C1 segment of cervical spinal cord (tissue), 14 donors: ENCODE measurements at regions not wholly inside any gene's neighbourhood (a gene's known extent, or its start where the extent isn't known, plus 50 kb on each side); places are given as distances from the start of the nearest gene placed in this dataset.
"Not testable (repeated sequence)": the region's sequence is repeated elsewhere in the genome, so short reads cannot be mapped to it uniquely, and the experiment has no call there.

Experiments
- DNase-seq, 14 donors: peaks; one replicate each; lab custom pipeline; 2025; lab: John Stamatoyannopoulos, UW

DNA sequence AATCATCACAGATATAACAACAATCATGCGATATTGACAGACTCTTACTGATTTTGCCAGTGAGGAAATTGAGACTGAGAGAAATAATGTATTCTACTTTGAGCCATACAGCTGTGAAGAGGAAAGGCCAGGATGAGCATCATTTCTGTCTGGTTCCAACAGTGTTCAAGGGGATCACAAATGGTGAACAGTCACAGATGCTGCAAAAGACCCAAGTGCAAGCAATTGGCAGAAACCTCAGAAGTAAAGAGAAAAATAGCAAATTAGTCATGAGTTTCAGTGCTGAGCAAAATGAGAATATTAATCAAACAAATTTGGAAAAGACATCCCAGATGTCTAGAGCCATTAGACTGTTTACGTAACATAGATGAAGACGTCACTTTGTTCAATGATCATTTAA is 114.1 kb downstream of the RAB38 start:
- no peak for DNase-seq

GRCh38 chr11:88059326-88059725 is 115.9 kb downstream of the RAB38 start:
- no peak for DNase-seq

DNA sequence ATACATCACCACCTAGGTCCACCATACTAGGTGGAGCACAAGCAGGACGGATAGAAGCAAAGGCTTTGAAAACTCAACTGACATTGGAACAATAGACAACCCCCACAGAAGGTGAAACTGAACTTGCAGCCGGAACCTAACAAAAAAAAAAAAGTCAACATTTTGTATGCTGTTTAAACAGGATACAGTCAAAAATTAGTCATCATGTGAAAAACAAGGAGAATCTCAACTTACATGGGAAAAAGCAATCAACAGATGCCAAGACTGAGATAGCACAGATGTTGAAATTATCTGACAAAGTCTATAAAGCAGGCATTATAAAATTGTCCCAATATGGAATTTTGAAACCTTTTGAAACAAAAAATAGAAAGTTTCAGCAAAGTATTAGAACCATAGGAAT is 123.8 kb downstream of the RAB38 start:
- DNase-seq: no peak

DNA sequence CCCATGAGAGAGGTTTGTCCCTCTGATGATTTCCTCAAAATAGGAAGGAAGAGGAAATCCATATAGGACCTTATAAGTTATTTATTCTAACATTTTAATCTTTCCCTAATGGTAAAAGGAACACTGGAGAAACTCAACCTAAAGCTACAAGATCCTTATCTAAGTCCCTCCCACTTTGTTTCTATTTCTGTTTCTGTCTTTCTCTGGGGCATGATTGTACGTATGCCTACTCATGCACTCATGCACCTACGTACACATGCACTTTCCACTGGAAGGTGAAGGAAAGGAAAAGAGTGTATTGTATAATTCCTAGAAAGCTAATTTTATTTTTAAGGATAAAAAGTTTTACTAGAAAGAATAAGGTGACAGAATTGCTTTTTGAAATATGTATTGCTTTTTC is 125.0 kb downstream of the RAB38 start:
- DNase-seq: no peak

DNA sequence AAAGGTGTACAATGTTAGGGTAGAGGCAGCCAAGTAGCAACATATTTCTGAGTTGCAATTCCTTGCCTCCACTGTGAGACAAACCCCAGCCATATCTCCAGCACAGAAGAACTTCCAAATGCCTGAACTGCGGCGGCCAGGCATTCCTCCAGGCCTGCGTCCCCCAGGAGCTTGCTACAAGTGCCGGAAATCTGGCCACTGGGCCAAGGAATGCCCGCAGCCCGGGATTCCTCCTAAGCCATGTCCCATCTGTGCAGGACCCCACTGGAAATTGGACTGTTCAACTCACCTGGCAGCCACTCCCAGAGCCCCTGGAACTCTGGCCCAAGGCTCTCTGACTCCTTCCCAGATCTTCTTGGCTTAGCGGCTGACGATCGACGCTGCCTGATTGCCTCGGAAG is 130.0 kb downstream of the RAB38 start:
- DNase-seq: not testable (repeated sequence)

GRCh38 chr11:88044658-88045057 is 130.6 kb downstream of the RAB38 start:
- not testable (repeated sequence) for DNase-seq

DNA sequence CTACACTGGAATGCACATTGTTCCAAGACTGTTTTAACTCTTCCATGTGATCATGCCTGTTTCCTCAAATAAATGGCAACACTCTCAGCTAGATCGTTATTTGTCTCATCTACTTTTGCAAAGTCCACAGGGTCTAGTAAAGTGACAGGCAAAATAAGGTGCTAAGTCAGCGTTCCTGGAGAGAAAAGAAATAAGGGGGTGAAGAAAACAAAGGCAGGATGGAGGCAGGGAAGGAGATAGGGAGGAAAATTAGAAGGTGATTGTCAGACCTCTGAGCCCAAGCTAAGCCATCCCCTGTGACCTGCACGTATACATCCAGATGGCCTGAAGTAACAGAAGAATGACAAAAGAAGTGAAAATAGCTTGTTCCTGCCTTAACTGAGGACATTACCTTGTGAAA is 132.1 kb downstream of the RAB38 start:
- no peak for DNase-seq

DNA sequence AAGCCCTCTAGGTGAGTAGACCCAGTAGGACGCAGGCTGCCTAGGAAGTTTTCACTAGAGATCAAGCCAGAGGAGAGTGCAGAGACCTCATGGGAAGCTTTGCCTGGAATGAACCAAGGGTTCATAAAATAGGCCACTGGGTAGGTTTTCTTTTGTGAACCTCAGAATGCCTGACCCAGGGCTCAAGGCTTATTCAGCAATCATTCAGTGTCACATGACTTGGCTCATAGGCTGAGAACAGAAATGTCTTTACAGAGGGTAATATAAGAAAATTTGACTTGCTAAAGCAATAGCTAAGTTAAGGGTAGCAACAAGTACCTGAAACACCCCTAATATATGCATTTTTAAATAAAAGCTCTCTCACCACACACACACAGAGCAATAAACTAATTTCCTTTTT is 132.6 kb downstream of the RAB38 start:
- no peak for DNase-seq

DNA sequence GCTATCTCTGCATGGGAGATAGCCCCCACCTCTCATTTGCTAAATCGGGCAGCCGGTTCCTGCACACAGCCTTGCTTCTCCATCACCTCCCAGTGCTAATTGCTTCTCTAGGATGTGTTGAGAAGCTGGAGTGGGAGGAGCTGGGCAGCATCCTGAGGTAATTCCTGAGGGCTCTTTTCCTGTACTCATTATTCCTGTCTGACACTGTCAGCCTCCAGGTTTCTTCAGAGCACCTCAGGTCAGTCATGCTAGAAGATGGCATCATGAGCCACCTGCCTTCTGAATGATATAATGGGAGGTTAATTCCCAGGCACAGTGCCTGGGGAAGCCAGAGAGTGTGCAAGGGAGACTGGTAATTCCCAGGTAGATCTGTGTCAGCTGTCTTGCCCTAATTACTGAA is 133.0 kb downstream of the RAB38 start:
- DNase-seq: no peak

GRCh38 chr11:88041679-88042078 is 133.6 kb downstream of the RAB38 start:
- no peak for DNase-seq

GRCh38 chr11:88040148-88040496 is 135.1 kb downstream of the RAB38 start:
- no peak for DNase-seq

GRCh38 chr11:88039476-88040147 is 135.6 kb downstream of the RAB38 start:
- DNase-seq: no peak

- DNase-seq: no peak
These were observed 137.2 kb downstream of the RAB38 start for GRCh38 chr11:88038063-88038462.

DNA sequence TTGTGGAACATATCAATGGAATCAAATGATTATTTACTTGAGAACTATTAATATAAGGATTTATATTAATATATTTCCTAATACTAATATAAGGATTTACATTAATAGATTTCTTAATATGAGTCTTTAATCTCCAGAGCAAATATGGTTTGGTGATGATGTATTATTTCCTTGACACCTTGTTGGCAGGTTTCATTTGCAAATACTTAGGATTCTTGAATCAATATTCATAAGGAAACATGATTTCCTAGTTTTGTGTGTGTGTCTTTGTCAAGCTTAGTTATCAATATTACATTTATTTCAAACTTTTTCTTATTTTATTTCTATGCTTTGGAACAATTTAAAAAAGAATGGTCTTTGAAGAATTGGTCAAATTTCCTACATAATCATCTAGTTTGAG is 138.5 kb downstream of the RAB38 start:
- no peak for DNase-seq

DNA sequence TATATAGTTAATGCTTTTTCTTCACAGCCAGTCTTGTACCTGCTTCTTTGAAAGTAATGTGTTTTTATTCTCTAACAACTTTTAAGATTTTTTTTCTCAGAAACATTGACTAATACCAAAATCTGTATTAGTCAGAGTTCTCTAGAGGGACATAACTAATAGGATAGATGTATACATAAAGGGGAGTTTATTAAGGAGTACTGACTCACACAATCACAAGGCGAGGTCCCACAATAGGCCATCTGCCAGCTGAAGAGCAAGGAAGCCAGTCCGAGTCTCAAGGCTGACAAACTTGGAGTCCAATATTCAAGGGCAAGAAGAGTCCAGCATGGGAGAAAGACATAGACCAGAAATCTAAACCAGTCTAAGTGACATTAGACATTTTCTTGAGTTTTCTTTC is 140.0 kb downstream of the RAB38 start:
- DNase-seq: no peak

DNA sequence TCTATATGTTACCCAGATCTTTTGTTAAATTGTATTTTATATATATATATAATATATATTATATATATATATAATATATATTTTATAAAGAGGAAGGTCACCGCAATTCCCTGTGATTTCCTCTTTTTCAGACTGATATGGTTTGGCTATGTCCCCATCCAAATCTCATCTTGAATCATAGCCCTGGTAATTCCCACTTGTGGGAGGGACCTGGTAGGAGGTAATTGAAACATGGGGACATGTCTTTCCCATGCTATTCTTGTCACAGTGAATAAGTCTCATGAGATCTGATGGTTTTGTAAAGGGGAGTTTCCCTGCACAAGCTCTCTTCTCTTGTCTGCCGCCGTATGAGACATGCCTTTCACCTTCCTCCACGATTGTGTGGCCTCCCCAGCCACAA is 157.6 kb downstream of the RAB38 start:
- DNase-seq: no peak

DNA sequence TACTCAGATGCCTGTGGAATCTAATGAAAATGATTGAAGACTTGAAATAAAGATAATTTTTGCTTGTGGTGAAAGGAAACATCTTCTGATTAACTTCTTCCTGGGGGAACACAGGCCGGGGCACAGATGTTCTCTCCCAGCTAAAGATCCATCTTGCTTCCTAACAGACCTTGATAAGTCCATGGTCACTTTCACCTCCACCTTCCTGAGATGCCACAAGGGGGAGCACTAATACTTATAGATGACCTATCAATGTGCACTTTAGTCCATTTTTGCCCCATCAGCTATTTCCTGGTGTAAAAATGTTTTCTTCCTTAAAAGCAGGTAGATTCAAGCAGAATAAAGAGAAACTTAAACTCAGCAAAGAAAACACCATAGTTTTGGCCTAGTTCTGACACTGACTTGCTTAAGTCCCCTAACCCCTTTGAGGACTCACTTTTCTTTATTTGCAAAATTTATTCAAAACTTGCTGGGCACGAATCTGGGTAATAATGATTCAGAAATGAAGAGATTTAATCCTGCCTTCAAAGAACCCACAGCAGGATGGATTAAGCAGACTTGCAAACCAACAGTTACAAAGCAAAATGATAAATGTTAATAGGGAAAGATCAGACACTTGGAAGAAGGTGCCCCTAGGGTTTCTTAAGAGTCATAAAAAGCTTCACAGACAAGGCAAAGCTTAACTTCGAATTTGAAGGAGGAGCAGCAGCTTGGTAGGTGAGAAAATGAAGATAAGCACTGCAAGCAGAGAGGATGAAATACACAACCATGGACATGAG is 158.7 kb downstream of the RAB38 start:
- peak in 6 of 14 donors; percentile 1 to 3 (median 2) for DNase-seq

GRCh38 chr11:88015170-88015569 is 160.1 kb downstream of the RAB38 start:
- no peak for DNase-seq

DNA sequence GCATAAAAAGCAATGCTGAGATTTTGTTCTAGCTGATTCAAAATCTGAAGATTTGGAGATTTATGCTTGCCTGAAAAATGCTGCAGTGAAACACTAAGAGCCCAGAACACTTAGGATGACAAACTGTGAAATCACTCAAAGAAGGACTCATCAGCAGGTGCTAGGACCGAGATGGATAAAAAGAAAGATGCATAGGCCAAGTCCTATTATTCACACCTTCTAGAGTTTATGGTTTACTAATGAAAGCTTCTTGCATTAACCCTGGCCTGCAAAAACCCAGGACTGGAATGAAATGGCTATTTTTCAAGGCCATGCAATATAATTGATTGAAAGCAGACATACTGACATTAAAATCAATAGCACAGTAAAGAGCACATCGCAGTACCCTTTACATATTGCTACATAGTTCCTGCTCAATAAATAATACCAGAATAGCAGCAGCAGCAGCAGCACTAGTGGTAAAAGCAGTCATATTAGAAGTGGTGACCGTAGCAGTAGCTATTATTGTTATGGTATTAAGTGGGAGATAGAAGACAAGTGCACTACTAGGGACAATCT is 161.7 kb downstream of the RAB38 start:
- DNase-seq: no peak

DNA sequence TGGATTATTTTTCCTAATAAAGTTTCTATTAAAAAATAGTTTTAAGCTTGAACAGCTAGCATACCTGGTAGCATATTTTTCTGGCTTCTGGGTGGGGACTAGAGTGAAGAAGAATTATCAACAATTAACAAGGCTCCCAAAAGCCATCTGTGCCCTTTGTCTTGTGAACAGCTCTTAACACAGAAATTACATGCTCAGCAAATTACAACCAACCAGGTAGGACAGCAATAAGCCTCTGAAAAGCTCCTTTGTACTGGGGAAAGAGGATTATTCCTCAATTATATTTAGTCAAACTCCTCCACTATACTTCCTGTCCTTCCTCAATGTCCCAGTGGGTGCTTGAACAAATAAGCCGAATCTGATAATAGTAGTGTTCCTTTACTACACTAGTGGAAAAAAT is 162.8 kb downstream of the RAB38 start:
- DNase-seq: no peak

DNA sequence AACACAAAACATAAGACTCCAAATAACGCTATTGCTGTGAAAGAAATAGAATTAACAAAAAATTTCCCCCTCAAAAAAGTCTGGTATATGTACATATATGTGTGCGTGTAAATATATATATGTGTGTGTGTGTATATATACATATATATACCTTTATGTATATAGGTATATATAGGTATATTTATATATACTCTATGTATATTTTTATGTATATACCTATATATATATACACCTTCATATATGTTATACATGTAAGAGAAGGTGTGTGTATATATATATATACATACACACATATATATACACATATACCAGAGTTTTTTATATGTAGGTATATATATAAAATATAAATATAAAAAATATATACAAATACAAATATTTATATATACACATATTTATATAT is 199.2 kb downstream of the RAB38 start:
- no peak for DNase-seq

GRCh38 chr11:87974797-87975196 is 200.4 kb downstream of the RAB38 start:
- DNase-seq: no peak

DNA sequence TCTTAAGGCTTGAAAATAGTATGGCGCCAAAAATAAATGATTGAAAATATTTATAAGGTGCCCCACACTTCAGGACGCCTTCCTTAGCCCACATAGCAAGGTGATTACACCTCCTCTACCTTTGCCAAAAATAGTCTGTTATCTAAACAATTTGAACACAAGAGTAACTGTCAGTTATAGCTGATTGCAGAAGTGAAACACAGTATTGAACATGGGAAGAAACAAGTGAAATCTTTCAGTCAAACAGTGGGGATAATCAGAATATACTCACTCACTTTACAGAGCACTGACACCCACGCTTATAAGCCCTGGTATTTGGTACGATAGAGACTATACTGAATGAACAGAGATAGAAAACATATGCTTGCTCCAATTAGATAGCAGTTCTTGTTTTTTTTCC is 203.1 kb downstream of the RAB38 start:
- no peak for DNase-seq
